ENCODE measurements at regions not wholly inside any gene's neighbourhood (a gene's known extent, or its start where the extent isn't known, plus 50 kb on each side); places are given as distances from the start of the nearest gene placed in this dataset.

DNA sequence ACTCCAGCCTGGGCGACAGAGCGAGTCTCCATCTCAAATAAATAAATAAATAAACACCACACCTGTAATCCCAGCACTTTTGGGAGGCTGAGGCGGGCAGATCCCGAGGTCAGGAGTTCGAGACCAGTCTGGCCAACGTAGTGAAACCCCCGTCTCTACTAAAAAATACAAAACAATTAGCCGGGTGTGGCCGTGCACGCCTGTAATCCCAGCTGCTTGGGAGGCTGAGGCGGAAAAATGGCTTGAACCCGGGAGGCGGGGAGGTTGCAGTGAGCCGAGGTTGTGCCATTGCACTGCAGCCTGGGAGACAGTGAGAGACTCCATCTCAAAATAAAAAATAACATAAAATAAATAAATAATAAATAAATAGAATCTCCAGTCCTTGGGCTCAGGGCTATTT is 185.8 kb downstream of the SHOX start:
- no peak for TF ChIP-seq POLR2AphosphoS5 (IDR thresholded peaks at IDR 0.05; ENCODE audit: low read depth)
- TF ChIP-seq, protein P1, sequence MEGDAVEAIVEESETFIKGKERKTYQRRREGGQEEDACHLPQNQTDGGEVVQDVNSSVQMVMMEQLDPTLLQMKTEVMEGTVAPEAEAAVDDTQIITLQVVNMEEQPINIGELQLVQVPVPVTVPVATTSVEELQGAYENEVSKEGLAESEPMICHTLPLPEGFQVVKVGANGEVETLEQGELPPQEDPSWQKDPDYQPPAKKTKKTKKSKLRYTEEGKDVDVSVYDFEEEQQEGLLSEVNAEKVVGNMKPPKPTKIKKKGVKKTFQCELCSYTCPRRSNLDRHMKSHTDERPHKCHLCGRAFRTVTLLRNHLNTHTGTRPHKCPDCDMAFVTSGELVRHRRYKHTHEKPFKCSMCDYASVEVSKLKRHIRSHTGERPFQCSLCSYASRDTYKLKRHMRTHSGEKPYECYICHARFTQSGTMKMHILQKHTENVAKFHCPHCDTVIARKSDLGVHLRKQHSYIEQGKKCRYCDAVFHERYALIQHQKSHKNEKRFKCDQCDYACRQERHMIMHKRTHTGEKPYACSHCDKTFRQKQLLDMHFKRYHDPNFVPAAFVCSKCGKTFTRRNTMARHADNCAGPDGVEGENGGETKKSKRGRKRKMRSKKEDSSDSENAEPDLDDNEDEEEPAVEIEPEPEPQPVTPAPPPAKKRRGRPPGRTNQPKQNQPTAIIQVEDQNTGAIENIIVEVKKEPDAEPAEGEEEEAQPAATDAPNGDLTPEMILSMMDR (conservative IDR thresholded peaks at IDR 0.05; ENCODE audit: low read depth in 2 of 2), result no peak
- TF ChIP-seq, protein P2, sequence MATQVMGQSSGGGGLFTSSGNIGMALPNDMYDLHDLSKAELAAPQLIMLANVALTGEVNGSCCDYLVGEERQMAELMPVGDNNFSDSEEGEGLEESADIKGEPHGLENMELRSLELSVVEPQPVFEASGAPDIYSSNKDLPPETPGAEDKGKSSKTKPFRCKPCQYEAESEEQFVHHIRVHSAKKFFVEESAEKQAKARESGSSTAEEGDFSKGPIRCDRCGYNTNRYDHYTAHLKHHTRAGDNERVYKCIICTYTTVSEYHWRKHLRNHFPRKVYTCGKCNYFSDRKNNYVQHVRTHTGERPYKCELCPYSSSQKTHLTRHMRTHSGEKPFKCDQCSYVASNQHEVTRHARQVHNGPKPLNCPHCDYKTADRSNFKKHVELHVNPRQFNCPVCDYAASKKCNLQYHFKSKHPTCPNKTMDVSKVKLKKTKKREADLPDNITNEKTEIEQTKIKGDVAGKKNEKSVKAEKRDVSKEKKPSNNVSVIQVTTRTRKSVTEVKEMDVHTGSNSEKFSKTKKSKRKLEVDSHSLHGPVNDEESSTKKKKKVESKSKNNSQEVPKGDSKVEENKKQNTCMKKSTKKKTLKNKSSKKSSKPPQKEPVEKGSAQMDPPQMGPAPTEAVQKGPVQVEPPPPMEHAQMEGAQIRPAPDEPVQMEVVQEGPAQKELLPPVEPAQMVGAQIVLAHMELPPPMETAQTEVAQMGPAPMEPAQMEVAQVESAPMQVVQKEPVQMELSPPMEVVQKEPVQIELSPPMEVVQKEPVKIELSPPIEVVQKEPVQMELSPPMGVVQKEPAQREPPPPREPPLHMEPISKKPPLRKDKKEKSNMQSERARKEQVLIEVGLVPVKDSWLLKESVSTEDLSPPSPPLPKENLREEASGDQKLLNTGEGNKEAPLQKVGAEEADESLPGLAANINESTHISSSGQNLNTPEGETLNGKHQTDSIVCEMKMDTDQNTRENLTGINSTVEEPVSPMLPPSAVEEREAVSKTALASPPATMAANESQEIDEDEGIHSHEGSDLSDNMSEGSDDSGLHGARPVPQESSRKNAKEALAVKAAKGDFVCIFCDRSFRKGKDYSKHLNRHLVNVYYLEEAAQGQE (IDR thresholded peaks at IDR 0.05; ENCODE audit: unreplicated experiment), result no peak

All from GM23338 (cell line).